H9 (cell line): ENCODE measurements at regions not wholly inside any gene's neighbourhood (a gene's known extent, or its start where the extent isn't known, plus 50 kb on each side); places are given as distances from the start of the nearest gene placed in this dataset.

Source experiments
- DNase-seq: peaks from one replicate; pipeline ENCODE4 v3.0.0-alpha.2; 2017
- H2AFZ ChIP-seq: one replicate; pipeline ENCODE4 v1.6.1; 2013; ENCODE audit warnings: mild to moderate bottlenecking, low read length, control low read depth, moderate library complexity
- H2AK5ac ChIP-seq: 2 replicates; pipeline ENCODE4 v1.6.1; 2013; ENCODE audit warnings: low read length, control low read depth, mixed read lengths; ENCODE audit not compliant: insufficient read length
- H2BK120ac ChIP-seq: one replicate; pipeline ENCODE4 v1.6.1; 2013; ENCODE audit warnings: low read depth, mild to moderate bottlenecking, low read length, control low read depth, inconsistent platforms; ENCODE audit not compliant: poor library complexity, severe bottlenecking
- H2BK12ac ChIP-seq: 2 replicates; pipeline ENCODE4 v1.6.1; 2013; ENCODE audit warnings: low read length, control low read depth, mixed read lengths, low read depth; ENCODE audit not compliant: insufficient read length
- H2BK15ac ChIP-seq: 2 replicates; pipeline ENCODE4 v1.6.1; 2013; ENCODE audit warnings: low read depth, low read length, control low read depth
- H2BK20ac ChIP-seq: one replicate; pipeline ENCODE4 v1.6.1; 2013; ENCODE audit warnings: low read depth, mild to moderate bottlenecking, low read length, control low read depth, inconsistent platforms; ENCODE audit not compliant: poor library complexity, severe bottlenecking
- H2BK5ac ChIP-seq: 2 replicates; pipeline ENCODE4 v1.6.1; 2013; ENCODE audit warnings: low read length, control low read depth, mixed read lengths; ENCODE audit not compliant: insufficient read length
- H3K14ac ChIP-seq: 2 replicates; pipeline ENCODE4 v1.6.1; 2013; ENCODE audit warnings: low read length, control low read depth; ENCODE audit not compliant: insufficient read depth
- H3K18ac ChIP-seq: 2 replicates; pipeline ENCODE4 v1.6.1; 2013; ENCODE audit warnings: low read depth, mild to moderate bottlenecking, mixed read lengths, low read length, control low read depth; ENCODE audit not compliant: insufficient read length
- H3K23ac ChIP-seq: 2 replicates; pipeline ENCODE4 v1.6.1; 2013; ENCODE audit warnings: low read length, control low read depth, mixed read lengths, low read depth; ENCODE audit not compliant: insufficient read length
- H3K23me2 ChIP-seq: 2 replicates; pipeline ENCODE4 v1.6.1; 2013; ENCODE audit warnings: low read depth, mild to moderate bottlenecking, mixed read lengths, low read length, control low read depth; ENCODE audit not compliant: insufficient read length, poor library complexity, severe bottlenecking
- H3K27ac ChIP-seq: 2 replicates; pipeline ENCODE4 v1.5.1; 2013; ENCODE audit warnings: low read length, control low read depth, mixed read lengths, low read depth; ENCODE audit not compliant: insufficient read length
- H3K27me3 ChIP-seq: 2 replicates; pipeline ENCODE4 v1.6.1; 2013; ENCODE audit warnings: low read length, control low read depth, inconsistent platforms; ENCODE audit not compliant: insufficient read depth
- H3K4ac ChIP-seq: 2 replicates; pipeline ENCODE4 v1.6.1; 2013; ENCODE audit warnings: low read depth, mild to moderate bottlenecking, control low read depth, inconsistent platforms, low read length, moderate library complexity
- H3K4me1 ChIP-seq: 2 replicates; pipeline ENCODE4 v1.6.1; 2013; ENCODE audit warnings: low read length, control low read depth, inconsistent platforms; ENCODE audit not compliant: insufficient read depth
- H3K4me2 ChIP-seq: 2 replicates; pipeline ENCODE4 v1.6.1; 2013; ENCODE audit warnings: low read length, control low read depth, mixed read lengths; ENCODE audit not compliant: insufficient read length, insufficient read depth
- H3K56ac ChIP-seq: 2 replicates; pipeline ENCODE4 v1.6.1; 2013; ENCODE audit warnings: low read depth, mild to moderate bottlenecking, mixed read lengths, low read length, control low read depth; ENCODE audit not compliant: insufficient read length
- H3K79me1 ChIP-seq: 2 replicates; pipeline ENCODE4 v1.6.1; 2013; ENCODE audit warnings: low read depth, mild to moderate bottlenecking, moderate library complexity, low read length, control low read depth, inconsistent platforms; ENCODE audit not compliant: insufficient read depth, poor library complexity, severe bottlenecking
- H3K79me2 ChIP-seq: 2 replicates; pipeline ENCODE4 v1.6.1; 2013; ENCODE audit warnings: low read length, control low read depth, inconsistent platforms; ENCODE audit not compliant: insufficient read depth
- H3K9ac ChIP-seq: 2 replicates; pipeline ENCODE4 v1.6.1; 2013; ENCODE audit warnings: low read length, control low read depth, mixed read lengths; ENCODE audit not compliant: insufficient read length; ENCODE audit errors: extremely low read depth
- H3K9me3 ChIP-seq: one replicate; pipeline ENCODE4 v1.6.1; 2013; ENCODE audit warnings: low read depth, low read length, inconsistent platforms; ENCODE audit not compliant: control insufficient read depth
- H3T11ph ChIP-seq: one replicate; pipeline ENCODE4 v1.6.1; 2013; ENCODE audit warnings: mild to moderate bottlenecking, low read length, control low read depth, inconsistent platforms
- H4K20me1 ChIP-seq: one replicate; pipeline ENCODE4 v1.6.1; 2013; ENCODE audit not compliant: control insufficient read depth, insufficient read length, insufficient read depth
- H4K5ac ChIP-seq: 2 replicates; pipeline ENCODE4 v1.6.1; 2013; ENCODE audit warnings: low read depth, mild to moderate bottlenecking, mixed read lengths, low read length, control low read depth; ENCODE audit not compliant: insufficient read length
- H4K8ac ChIP-seq: replicated peaks from 2 replicates; pipeline ENCODE4 v1.6.1; 2013; ENCODE audit warnings: low read length, control low read depth, mixed read lengths, low read depth; ENCODE audit not compliant: insufficient read length
- H4K91ac ChIP-seq: 2 replicates; pipeline ENCODE4 v1.6.1; 2013; ENCODE audit warnings: low read depth, mild to moderate bottlenecking, moderate library complexity, mixed read lengths, low read length, control low read depth; ENCODE audit not compliant: insufficient read length
- H3K27ac Mint-ChIP-seq, 3 experiments: 2 replicates in 2 of 3; 3 replicates in 1 of 3; pipeline ENCODE4 v1.8.0; 2020 to 2021; ENCODE audit warnings: mixed read lengths in 3 of 3, mild to moderate bottlenecking in 1 of 3, moderate library complexity in 1 of 3
- H3K27me3 Mint-ChIP-seq: 2 replicates; pipeline ENCODE4 v1.8.0; 2021; ENCODE audit warnings: low read depth, mild to moderate bottlenecking, moderate library complexity, mixed read lengths
- H3K36me3 Mint-ChIP-seq, 3 experiments: 2 replicates in 2 of 3; 3 replicates in 1 of 3; pipeline ENCODE4 v1.8.0; 2020 to 2021; ENCODE audit warnings: low read depth in 3 of 3, mixed read lengths in 3 of 3; ENCODE audit not compliant: insufficient read depth in 1 of 3
- H3K4me1 Mint-ChIP-seq, 2 experiments: 2 replicates each; pipeline ENCODE4 v1.8.0; 2020; ENCODE audit warnings: mixed read lengths in 2 of 2
- H3K4me3 Mint-ChIP-seq, 2 experiments: 2 replicates in 1 of 2; 3 replicates in 1 of 2; pipeline ENCODE4 v1.8.0; 2020 to 2021; ENCODE audit warnings: mild to moderate bottlenecking in 2 of 2, mixed read lengths in 2 of 2, moderate library complexity in 1 of 2
- H3K9me3 Mint-ChIP-seq, 2 experiments: 2 replicates in 1 of 2; 3 replicates in 1 of 2; pipeline ENCODE4 v1.8.0; 2020; ENCODE audit warnings: mild to moderate bottlenecking in 2 of 2, mixed read lengths in 2 of 2, moderate library complexity in 1 of 2
- WGBS: extraction: QIAGEN DNeasy Blood & Tissue Kit; methylation state at CpG from one replicate; pipeline ENCODE4 v1.1.7; 2013; ENCODE audit warnings: missing lambda C conversion rate, low lambda C conversion rate, mixed read lengths; ENCODE audit not compliant: insufficient read length; ENCODE audit errors: extremely low coverage; 5-methylcytosine and 5-hydroxymethylcytosine counted together
- TF ChIP-seq, protein P1 (sequence below): fragments of 200-600 bp; sonication (generic); conservative IDR thresholded peaks from 3 replicates; pipeline ENCODE4 v1.8.0; 2021; ENCODE audit warnings: antibody characterized with exemption, mild to moderate bottlenecking

GRCh38 chr4:141497627-141498026 is 138.8 kb upstream of the IL15 start:
- no peak overlapping the region for H2AFZ ChIP-seq
- no peak for DNase-seq
- no peak overlapping the region for H2BK20ac ChIP-seq
- H3K23me2 ChIP-seq = no peaks in the 10 kb centered on the region
- no peak overlapping the region for H2BK120ac ChIP-seq
- no CpG with 5 or more reads among the region's 1 CpG for WGBS
- no peak overlapping the region for H3K4me3 Mint-ChIP-seq
- no peak overlapping the region for H3K27ac ChIP-seq
- no peaks in the 10 kb centered on the region for H4K20me1 ChIP-seq
- no peak overlapping the region for H4K5ac ChIP-seq
- no peak overlapping the region for H2BK12ac ChIP-seq
- no peaks in the 10 kb centered on the region for H3K4me1 ChIP-seq
- no peaks in the 10 kb centered on the region for H3K9me3 Mint-ChIP-seq
- TF ChIP-seq, protein P1, sequence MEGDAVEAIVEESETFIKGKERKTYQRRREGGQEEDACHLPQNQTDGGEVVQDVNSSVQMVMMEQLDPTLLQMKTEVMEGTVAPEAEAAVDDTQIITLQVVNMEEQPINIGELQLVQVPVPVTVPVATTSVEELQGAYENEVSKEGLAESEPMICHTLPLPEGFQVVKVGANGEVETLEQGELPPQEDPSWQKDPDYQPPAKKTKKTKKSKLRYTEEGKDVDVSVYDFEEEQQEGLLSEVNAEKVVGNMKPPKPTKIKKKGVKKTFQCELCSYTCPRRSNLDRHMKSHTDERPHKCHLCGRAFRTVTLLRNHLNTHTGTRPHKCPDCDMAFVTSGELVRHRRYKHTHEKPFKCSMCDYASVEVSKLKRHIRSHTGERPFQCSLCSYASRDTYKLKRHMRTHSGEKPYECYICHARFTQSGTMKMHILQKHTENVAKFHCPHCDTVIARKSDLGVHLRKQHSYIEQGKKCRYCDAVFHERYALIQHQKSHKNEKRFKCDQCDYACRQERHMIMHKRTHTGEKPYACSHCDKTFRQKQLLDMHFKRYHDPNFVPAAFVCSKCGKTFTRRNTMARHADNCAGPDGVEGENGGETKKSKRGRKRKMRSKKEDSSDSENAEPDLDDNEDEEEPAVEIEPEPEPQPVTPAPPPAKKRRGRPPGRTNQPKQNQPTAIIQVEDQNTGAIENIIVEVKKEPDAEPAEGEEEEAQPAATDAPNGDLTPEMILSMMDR = no peak
- H3K56ac ChIP-seq = no peak overlapping the region
- no peak overlapping the region for H3K14ac ChIP-seq
- no peak overlapping the region for H2AK5ac ChIP-seq
- H3K9me3 ChIP-seq = no peaks in the 10 kb centered on the region
- H3T11ph ChIP-seq = no peak overlapping the region
- H3K79me1 ChIP-seq = no peaks in the 10 kb centered on the region
- H2BK5ac ChIP-seq = no peak overlapping the region
- H3K79me2 ChIP-seq = no peaks in the 10 kb centered on the region
- no peak overlapping the region for H3K18ac ChIP-seq
- H3K4me1 Mint-ChIP-seq = no peaks in the 10 kb centered on the region
- no peaks in the 10 kb centered on the region for H3K36me3 Mint-ChIP-seq
- no peak overlapping the region for H3K27ac Mint-ChIP-seq
- H3K4ac ChIP-seq = no peak overlapping the region
- H3K27me3 Mint-ChIP-seq = no peaks in the 10 kb centered on the region
- H4K8ac ChIP-seq = no peak overlapping the region
- H3K27me3 ChIP-seq = no peaks in the 10 kb centered on the region
- H3K23ac ChIP-seq = no peak overlapping the region
- H3K4me2 ChIP-seq = no peak overlapping the region
- H4K91ac ChIP-seq = no peak overlapping the region
- H2BK15ac ChIP-seq = no peak overlapping the region
- H3K9ac ChIP-seq = no peak overlapping the region
